Body of pancreas (tissue), 4 donors: ENCODE measurements at regions not wholly inside any gene's neighbourhood (a gene's known extent, or its start where the extent isn't known, plus 50 kb on each side); places are given as distances from the start of the nearest gene placed in this dataset.
"Not testable (repeated sequence)": the region's sequence is repeated elsewhere in the genome, so short reads cannot be mapped to it uniquely, and the experiment has no call there.

Source experiments
- POLR2A ChIP-seq, 3 donors: fragments of 450-650 bp; IDR thresholded peaks; one replicate each; pipeline ENCODE4 v1.6.1; 2016; ENCODE audit warnings: antibody characterized with exemption in 3 of 3, mild to moderate bottlenecking in 2 of 3
- TF ChIP-seq, protein P1 (sequence below), 7 experiments: fragments of 450-650 bp in 4 of 7; fragments of 200-600 bp in 3 of 7; sonication (generic) in 3 of 7; IDR thresholded peaks; one replicate each; pipeline ENCODE4 v1.5.1; 2016 to 2019; ENCODE audit warnings: antibody characterized with exemption in 7 of 7

DNA sequence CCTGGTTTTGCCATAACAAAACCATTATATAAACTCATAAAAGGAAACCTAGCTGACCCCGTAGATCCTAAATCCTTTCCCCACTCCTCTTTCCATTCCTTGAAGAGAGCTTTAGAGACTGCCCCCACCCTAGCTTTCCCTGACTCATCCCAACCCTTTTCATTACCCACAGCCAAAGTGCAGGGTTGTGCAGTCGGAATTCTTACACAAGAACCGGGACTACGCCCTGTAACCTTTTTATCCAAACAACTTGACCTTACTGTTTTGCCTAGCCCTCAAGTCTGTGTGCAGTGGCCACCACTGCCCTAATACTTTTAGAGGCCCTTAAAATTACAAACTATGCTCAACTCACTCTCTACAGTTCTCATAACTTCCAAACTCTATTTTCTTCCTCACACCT is 116.0 kb upstream of the PTPN13 start:
- TF ChIP-seq, protein P1, sequence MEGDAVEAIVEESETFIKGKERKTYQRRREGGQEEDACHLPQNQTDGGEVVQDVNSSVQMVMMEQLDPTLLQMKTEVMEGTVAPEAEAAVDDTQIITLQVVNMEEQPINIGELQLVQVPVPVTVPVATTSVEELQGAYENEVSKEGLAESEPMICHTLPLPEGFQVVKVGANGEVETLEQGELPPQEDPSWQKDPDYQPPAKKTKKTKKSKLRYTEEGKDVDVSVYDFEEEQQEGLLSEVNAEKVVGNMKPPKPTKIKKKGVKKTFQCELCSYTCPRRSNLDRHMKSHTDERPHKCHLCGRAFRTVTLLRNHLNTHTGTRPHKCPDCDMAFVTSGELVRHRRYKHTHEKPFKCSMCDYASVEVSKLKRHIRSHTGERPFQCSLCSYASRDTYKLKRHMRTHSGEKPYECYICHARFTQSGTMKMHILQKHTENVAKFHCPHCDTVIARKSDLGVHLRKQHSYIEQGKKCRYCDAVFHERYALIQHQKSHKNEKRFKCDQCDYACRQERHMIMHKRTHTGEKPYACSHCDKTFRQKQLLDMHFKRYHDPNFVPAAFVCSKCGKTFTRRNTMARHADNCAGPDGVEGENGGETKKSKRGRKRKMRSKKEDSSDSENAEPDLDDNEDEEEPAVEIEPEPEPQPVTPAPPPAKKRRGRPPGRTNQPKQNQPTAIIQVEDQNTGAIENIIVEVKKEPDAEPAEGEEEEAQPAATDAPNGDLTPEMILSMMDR (IDR thresholded peaks at IDR 0.05) = not testable (repeated sequence)
- not testable (repeated sequence) for TF ChIP-seq POLR2A (IDR thresholded peaks at IDR 0.05)
